ENCODE measurements at regions not wholly inside any gene's neighbourhood (a gene's known extent, or its start where the extent isn't known, plus 50 kb on each side); places are given as distances from the start of the nearest gene placed in this dataset.

DNA sequence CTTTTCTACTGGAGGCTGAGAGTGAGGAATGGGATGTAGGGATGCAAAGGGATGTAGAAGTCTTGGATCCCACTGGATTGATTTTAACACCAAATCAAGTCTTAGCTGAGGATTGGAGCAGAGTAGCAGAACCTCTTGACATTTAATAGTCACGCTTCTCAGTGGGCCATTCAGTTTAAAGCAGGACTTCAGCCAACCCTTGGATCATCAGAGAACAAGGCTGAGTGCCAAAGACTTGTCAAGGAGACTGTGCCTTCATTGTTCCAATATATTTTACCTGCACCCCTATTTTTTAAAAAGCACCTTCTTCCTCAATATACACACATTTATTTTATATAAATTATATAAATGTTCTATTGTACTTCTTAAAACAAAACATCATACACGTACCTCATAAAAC lies 242.4 kb upstream of the ST6GAL2 start:
- Mint-ChIP-seq H3K27me3 (ENCODE audit: low read depth) (no peaks in the 10 kb centered on the region; the same call in 1 of the 2 replicates), H3K27ac (no peak overlapping the region), H3K4me1 (no peaks in the 10 kb centered on the region), H3K4me3 (no peak overlapping the region), H3K9me3 (no peaks in the 10 kb centered on the region), H3K36me3 (no peaks in the 10 kb centered on the region)
- TF ChIP-seq, protein P1, sequence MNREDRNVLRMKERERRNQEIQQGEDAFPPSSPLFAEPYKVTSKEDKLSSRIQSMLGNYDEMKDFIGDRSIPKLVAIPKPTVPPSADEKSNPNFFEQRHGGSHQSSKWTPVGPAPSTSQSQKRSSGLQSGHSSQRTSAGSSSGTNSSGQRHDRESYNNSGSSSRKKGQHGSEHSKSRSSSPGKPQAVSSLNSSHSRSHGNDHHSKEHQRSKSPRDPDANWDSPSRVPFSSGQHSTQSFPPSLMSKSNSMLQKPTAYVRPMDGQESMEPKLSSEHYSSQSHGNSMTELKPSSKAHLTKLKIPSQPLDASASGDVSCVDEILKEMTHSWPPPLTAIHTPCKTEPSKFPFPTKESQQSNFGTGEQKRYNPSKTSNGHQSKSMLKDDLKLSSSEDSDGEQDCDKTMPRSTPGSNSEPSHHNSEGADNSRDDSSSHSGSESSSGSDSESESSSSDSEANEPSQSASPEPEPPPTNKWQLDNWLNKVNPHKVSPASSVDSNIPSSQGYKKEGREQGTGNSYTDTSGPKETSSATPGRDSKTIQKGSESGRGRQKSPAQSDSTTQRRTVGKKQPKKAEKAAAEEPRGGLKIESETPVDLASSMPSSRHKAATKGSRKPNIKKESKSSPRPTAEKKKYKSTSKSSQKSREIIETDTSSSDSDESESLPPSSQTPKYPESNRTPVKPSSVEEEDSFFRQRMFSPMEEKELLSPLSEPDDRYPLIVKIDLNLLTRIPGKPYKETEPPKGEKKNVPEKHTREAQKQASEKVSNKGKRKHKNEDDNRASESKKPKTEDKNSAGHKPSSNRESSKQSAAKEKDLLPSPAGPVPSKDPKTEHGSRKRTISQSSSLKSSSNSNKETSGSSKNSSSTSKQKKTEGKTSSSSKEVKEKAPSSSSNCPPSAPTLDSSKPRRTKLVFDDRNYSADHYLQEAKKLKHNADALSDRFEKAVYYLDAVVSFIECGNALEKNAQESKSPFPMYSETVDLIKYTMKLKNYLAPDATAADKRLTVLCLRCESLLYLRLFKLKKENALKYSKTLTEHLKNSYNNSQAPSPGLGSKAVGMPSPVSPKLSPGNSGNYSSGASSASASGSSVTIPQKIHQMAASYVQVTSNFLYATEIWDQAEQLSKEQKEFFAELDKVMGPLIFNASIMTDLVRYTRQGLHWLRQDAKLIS (CRISPR knock-in tag; IDR thresholded peaks at IDR 0.05; ENCODE audit: borderline replicate concordance), result no peak
- TF ChIP-seq ZNF317 (CRISPR knock-in tag; IDR thresholded peaks at IDR 0.05; ENCODE audit: borderline replicate concordance, low read depth) (no peak), CTCF (IDR thresholded peaks at IDR 0.05) (no peak), KAT7 (CRISPR knock-in tag; IDR thresholded peaks at IDR 0.05; ENCODE audit: borderline replicate concordance) (no peak), TEAD1 (CRISPR knock-in tag; IDR thresholded peaks at IDR 0.05) (no peak), GRHL2 (CRISPR knock-in tag; IDR thresholded peaks at IDR 0.05; ENCODE audit: insufficient replicate concordance, severe bottlenecking) (no peak), NFE2L1 (CRISPR knock-in tag; IDR thresholded peaks at IDR 0.05) (no peak), ZNF232 (CRISPR knock-in tag; IDR thresholded peaks at IDR 0.05) (no peak), ARID4B (CRISPR knock-in tag; IDR thresholded peaks at IDR 0.05; ENCODE audit: borderline replicate concordance) (no peak), RELA (CRISPR knock-in tag; IDR thresholded peaks at IDR 0.05; ENCODE audit: borderline replicate concordance) (no peak), TEAD4 (CRISPR knock-in tag; IDR thresholded peaks at IDR 0.05) (no peak), GABPB1 (CRISPR knock-in tag; IDR thresholded peaks at IDR 0.05) (no peak), SOX15 (CRISPR knock-in tag; IDR thresholded peaks at IDR 0.05) (no peak), ESRRA (CRISPR knock-in tag; IDR thresholded peaks at IDR 0.05; ENCODE audit: borderline replicate concordance) (no peak), ZNF219 (CRISPR knock-in tag; IDR thresholded peaks at IDR 0.05; ENCODE audit: borderline replicate concordance) (no peak), ZNF416 (CRISPR knock-in tag; IDR thresholded peaks at IDR 0.05) (no peak), SP1 (CRISPR knock-in tag; conservative IDR thresholded peaks at IDR 0.05) (no peak)
- TF ChIP-seq, protein P2, sequence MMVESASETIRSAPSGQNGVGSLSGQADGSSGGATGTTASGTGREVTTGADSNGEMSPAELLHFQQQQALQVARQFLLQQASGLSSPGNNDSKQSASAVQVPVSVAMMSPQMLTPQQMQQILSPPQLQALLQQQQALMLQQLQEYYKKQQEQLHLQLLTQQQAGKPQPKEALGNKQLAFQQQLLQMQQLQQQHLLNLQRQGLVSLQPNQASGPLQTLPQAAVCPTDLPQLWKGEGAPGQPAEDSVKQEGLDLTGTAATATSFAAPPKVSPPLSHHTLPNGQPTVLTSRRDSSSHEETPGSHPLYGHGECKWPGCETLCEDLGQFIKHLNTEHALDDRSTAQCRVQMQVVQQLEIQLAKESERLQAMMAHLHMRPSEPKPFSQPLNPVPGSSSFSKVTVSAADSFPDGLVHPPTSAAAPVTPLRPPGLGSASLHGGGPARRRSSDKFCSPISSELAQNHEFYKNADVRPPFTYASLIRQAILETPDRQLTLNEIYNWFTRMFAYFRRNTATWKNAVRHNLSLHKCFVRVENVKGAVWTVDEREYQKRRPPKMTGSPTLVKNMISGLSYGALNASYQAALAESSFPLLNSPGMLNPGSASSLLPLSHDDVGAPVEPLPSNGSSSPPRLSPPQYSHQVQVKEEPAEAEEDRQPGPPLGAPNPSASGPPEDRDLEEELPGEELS (CRISPR knock-in tag; IDR thresholded peaks at IDR 0.05), result no peak
- TF ChIP-seq, protein P3, sequence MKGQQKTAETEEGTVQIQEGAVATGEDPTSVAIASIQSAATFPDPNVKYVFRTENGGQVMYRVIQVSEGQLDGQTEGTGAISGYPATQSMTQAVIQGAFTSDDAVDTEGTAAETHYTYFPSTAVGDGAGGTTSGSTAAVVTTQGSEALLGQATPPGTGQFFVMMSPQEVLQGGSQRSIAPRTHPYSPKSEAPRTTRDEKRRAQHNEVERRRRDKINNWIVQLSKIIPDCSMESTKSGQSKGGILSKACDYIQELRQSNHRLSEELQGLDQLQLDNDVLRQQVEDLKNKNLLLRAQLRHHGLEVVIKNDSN (CRISPR knock-in tag; IDR thresholded peaks at IDR 0.05), result no peak
- TF ChIP-seq, protein P4, sequence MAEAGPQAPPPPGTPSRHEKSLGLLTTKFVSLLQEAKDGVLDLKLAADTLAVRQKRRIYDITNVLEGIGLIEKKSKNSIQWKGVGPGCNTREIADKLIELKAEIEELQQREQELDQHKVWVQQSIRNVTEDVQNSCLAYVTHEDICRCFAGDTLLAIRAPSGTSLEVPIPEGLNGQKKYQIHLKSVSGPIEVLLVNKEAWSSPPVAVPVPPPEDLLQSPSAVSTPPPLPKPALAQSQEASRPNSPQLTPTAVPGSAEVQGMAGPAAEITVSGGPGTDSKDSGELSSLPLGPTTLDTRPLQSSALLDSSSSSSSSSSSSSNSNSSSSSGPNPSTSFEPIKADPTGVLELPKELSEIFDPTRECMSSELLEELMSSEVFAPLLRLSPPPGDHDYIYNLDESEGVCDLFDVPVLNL (CRISPR knock-in tag; IDR thresholded peaks at IDR 0.05; ENCODE audit: borderline replicate concordance, low read depth), result no peak
- ATAC-seq (no peak), DNase-seq (ENCODE audit: low spot score) (no peak)
- ChIA-PET POLR2A (no interaction called here), CTCF (no interaction called here)
